ENCODE measurements at regions not wholly inside any gene's neighbourhood (a gene's known extent, or its start where the extent isn't known, plus 50 kb on each side); places are given as distances from the start of the nearest gene placed in this dataset.

- no peaks in the 10 kb centered on the region for H3K9me3 ChIP-seq (ENCODE audit: insufficient read depth, low read depth, low read length)
- no peaks in the 10 kb centered on the region for H3K79me1 ChIP-seq (ENCODE audit: low read length)
- no peak for DNase-seq
- H3K4me1 ChIP-seq (ENCODE audit: control insufficient read depth in 1 of 2, insufficient read depth in 2 of 2, low read length in 2 of 2): no peaks in the 10 kb centered on the region
- no peak overlapping the region for H2AFZ ChIP-seq (ENCODE audit: insufficient read depth, low read length, poor library complexity)
- H4K8ac ChIP-seq (ENCODE audit: low read depth, low read length): no peak overlapping the region
- H3K27ac ChIP-seq (ENCODE audit: low read depth, low read length): no peak overlapping the region
- H3K4me2 ChIP-seq (ENCODE audit: low read length): no peak overlapping the region
- no peaks in the 10 kb centered on the region for H3K27me3 ChIP-seq (ENCODE audit: insufficient read depth, low read length)
- no peaks in the 10 kb centered on the region for H3K79me2 ChIP-seq (ENCODE audit: control insufficient read depth, insufficient read depth, low read length, poor library complexity)
- no peak overlapping the region for H3K14ac ChIP-seq (ENCODE audit: low read length)
- no CpG with 5 or more reads among the region's 2 CpGs for WGBS (ENCODE audit: extremely low coverage, insufficient coverage, insufficient read length)
- no peak overlapping the region for H3K23ac ChIP-seq (ENCODE audit: low read length)
- H4K91ac ChIP-seq (ENCODE audit: low read depth, low read length): no peak overlapping the region
- no peak overlapping the region for H2BK12ac ChIP-seq (ENCODE audit: low read length)
- H2BK120ac ChIP-seq (ENCODE audit: insufficient read depth, low read length, poor library complexity): no peak overlapping the region
- H2BK5ac ChIP-seq (ENCODE audit: low read depth, low read length, poor library complexity): no peak overlapping the region
- H3K36me3 ChIP-seq (ENCODE audit: control insufficient read depth in 1 of 2, insufficient read depth in 2 of 2, low read length in 2 of 2): no peaks in the 10 kb centered on the region
- H3K4ac ChIP-seq (ENCODE audit: low read depth, low read length): no peak overlapping the region
- H2AK5ac ChIP-seq (ENCODE audit: low read length): no peak overlapping the region
- peak overlapping the region; percentile 59 for H3K9ac ChIP-seq (ENCODE audit: low read length)
- H4K12ac ChIP-seq (ENCODE audit: low read depth, low read length): no peak overlapping the region
- H3K18ac ChIP-seq (ENCODE audit: low read length): no peak overlapping the region
- no peak overlapping the region for H3K4me3 ChIP-seq (ENCODE audit: low read depth, low read length)
These were observed 536.7 kb upstream of the LMCD1 start for GRCh38 chr3:7964899-7965298.

DNA sequence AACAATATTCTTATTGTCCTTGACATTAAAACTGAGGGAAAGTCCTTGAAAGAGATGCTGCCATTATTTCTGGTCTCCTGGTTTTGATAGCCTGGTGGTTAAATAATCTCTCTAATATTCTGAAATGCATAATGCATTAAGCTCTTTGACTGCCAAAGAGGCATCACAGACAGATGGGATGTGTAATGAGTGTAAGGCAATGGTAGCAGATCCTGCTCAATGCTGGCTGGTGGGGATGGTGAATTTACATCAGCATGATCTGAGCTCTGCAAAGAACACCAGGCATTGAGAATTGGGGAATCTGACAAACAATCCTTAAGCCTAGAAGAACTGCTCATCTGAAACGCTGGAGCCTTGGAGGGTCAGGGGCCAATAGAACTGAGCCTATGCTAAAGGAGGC is 528.6 kb upstream of the LMCD1 start:
- H3K79me2 ChIP-seq (ENCODE audit: control insufficient read depth, insufficient read depth, low read length, poor library complexity): no peaks in the 10 kb centered on the region
- H3K9ac ChIP-seq (ENCODE audit: low read length): no peak overlapping the region
- no peaks in the 10 kb centered on the region for H3K79me1 ChIP-seq (ENCODE audit: low read length)
- H3K27me3 ChIP-seq (ENCODE audit: insufficient read depth, low read length): no peaks in the 10 kb centered on the region
- no peak overlapping the region for H2BK12ac ChIP-seq (ENCODE audit: low read length)
- no peak overlapping the region for H3K23ac ChIP-seq (ENCODE audit: low read length)
- no peaks in the 10 kb centered on the region for H3K4me1 ChIP-seq (ENCODE audit: control insufficient read depth in 1 of 2, insufficient read depth in 2 of 2, low read length in 2 of 2)
- H2BK5ac ChIP-seq (ENCODE audit: low read depth, low read length, poor library complexity): no peak overlapping the region
- no peak overlapping the region for H2AK5ac ChIP-seq (ENCODE audit: low read length)
- no peak overlapping the region for H3K4me2 ChIP-seq (ENCODE audit: low read length)
- WGBS (ENCODE audit: extremely low coverage, insufficient coverage, insufficient read length): no CpG with 5 or more reads among the region's 1 CpG
- H3K36me3 ChIP-seq (ENCODE audit: control insufficient read depth in 1 of 2, insufficient read depth in 2 of 2, low read length in 2 of 2): no peaks in the 10 kb centered on the region
- H3K4ac ChIP-seq (ENCODE audit: low read depth, low read length): no peak overlapping the region
- no peak overlapping the region for H4K91ac ChIP-seq (ENCODE audit: low read depth, low read length)
- DNase-seq: no peak
- no peak overlapping the region for H4K8ac ChIP-seq (ENCODE audit: low read depth, low read length)
- no peak overlapping the region for H3K27ac ChIP-seq (ENCODE audit: low read depth, low read length)
- no peak overlapping the region for H2AFZ ChIP-seq (ENCODE audit: insufficient read depth, low read length, poor library complexity)
- H3K9me3 ChIP-seq (ENCODE audit: insufficient read depth, low read depth, low read length): no peaks in the 10 kb centered on the region
- H4K12ac ChIP-seq (ENCODE audit: low read depth, low read length): no peak overlapping the region
- no peak overlapping the region for H3K18ac ChIP-seq (ENCODE audit: low read length)
- H3K14ac ChIP-seq (ENCODE audit: low read length): no peak overlapping the region
- no peak overlapping the region for H2BK120ac ChIP-seq (ENCODE audit: insufficient read depth, low read length, poor library complexity)
- no peak overlapping the region for H3K4me3 ChIP-seq (ENCODE audit: low read depth, low read length)

DNA sequence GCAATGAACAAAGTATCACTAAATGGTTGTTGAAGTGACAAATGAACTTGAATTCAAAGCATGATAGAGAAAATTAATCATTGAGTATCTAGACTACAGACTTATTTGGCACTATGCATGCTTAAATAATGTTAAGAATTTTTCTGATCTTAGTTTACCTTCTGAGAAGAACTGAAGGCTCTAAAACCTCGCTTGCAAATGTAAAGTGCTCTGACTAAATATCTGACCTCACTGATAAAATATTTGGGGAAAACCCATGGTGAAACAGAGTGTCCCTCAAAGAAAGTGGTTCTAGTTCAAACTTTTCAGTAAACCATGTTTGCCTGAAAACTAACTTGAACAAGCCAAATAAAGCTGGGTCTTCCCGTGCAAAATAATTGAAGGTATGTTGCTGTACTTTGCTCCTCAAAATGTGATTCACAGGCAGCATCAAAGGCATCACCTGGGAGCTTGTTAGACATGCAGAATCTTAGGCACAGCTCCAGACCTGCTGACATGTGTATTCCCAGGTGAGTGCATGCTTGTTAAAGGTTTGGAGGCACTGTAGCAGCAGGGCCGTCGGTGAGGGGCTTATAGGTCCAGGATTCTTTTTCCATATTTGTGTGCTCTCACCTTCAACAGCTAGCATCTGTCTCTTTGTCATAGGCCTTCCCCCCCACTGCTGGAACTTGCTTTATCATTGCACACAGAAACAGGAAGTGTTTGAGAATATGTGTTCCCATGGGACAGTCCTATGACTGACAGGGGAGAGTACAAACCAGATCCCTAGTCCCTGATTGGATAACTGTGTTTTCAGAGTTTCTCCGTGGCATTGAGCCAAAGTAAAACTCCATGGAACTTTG is 524.2 kb upstream of the LMCD1 start:
- Histone ChIP-seq H3K23ac (ENCODE audit: low read length) (no peak overlapping the region), H3K4me2 (ENCODE audit: low read length) (no peak overlapping the region), H2BK120ac (ENCODE audit: insufficient read depth, low read length, poor library complexity) (no peak overlapping the region), H3K4me3 (ENCODE audit: low read depth, low read length) (no peak overlapping the region), H2BK12ac (ENCODE audit: low read length) (no peak overlapping the region), H3K14ac (ENCODE audit: low read length) (no peak overlapping the region), H3K4ac (ENCODE audit: low read depth, low read length) (no peak overlapping the region), H4K8ac (ENCODE audit: low read depth, low read length) (no peak overlapping the region), H4K12ac (ENCODE audit: low read depth, low read length) (no peak overlapping the region), H2AFZ (ENCODE audit: insufficient read depth, low read length, poor library complexity) (no peak overlapping the region), H3K27me3 (ENCODE audit: insufficient read depth, low read length) (no peaks in the 10 kb centered on the region), H3K4me1 (ENCODE audit: control insufficient read depth in 1 of 2, insufficient read depth in 2 of 2, low read length in 2 of 2) (no peaks in the 10 kb centered on the region), H3K27ac (ENCODE audit: low read depth, low read length) (no peak overlapping the region), H3K79me1 (ENCODE audit: low read length) (no peaks in the 10 kb centered on the region), H3K18ac (ENCODE audit: low read length) (no peak overlapping the region), H3K36me3 (ENCODE audit: control insufficient read depth in 1 of 2, insufficient read depth in 2 of 2, low read length in 2 of 2) (no peaks in the 10 kb centered on the region), H2AK5ac (ENCODE audit: low read length) (no peak overlapping the region), H3K9ac (ENCODE audit: low read length) (no peak overlapping the region), H3K79me2 (ENCODE audit: control insufficient read depth, insufficient read depth, low read length, poor library complexity) (no peaks in the 10 kb centered on the region), H3K9me3 (ENCODE audit: insufficient read depth, low read depth, low read length) (no peaks in the 10 kb centered on the region), H4K91ac (ENCODE audit: low read depth, low read length) (no peak overlapping the region), H2BK5ac (ENCODE audit: low read depth, low read length, poor library complexity) (no peak overlapping the region)
- no CpG with 5 or more reads among the region's 5 CpGs for WGBS (ENCODE audit: extremely low coverage, insufficient coverage, insufficient read length)
- no peak for DNase-seq

- H3K27me3 ChIP-seq (ENCODE audit: insufficient read depth, low read length): no peaks in the 10 kb centered on the region
- H2AFZ ChIP-seq (ENCODE audit: insufficient read depth, low read length, poor library complexity): no peak overlapping the region
- no peak overlapping the region for H2BK12ac ChIP-seq (ENCODE audit: low read length)
- no peak overlapping the region for H4K8ac ChIP-seq (ENCODE audit: low read depth, low read length)
- H4K12ac ChIP-seq (ENCODE audit: low read depth, low read length): no peak overlapping the region
- no peaks in the 10 kb centered on the region for H3K36me3 ChIP-seq (ENCODE audit: control insufficient read depth in 1 of 2, insufficient read depth in 2 of 2, low read length in 2 of 2)
- no peak overlapping the region for H3K18ac ChIP-seq (ENCODE audit: low read length)
- no peak overlapping the region for H3K4me2 ChIP-seq (ENCODE audit: low read length)
- H2BK120ac ChIP-seq (ENCODE audit: insufficient read depth, low read length, poor library complexity): no peak overlapping the region
- H3K27ac ChIP-seq (ENCODE audit: low read depth, low read length): no peak overlapping the region
- H3K79me2 ChIP-seq (ENCODE audit: control insufficient read depth, insufficient read depth, low read length, poor library complexity): no peaks in the 10 kb centered on the region
- H3K4me3 ChIP-seq (ENCODE audit: low read depth, low read length): no peak overlapping the region
- H2BK5ac ChIP-seq (ENCODE audit: low read depth, low read length, poor library complexity): no peak overlapping the region
- DNase-seq: no peak
- WGBS (ENCODE audit: extremely low coverage, insufficient coverage, insufficient read length): no CpG with 5 or more reads among the region's 6 CpGs
- no peak overlapping the region for H4K91ac ChIP-seq (ENCODE audit: low read depth, low read length)
- H2AK5ac ChIP-seq (ENCODE audit: low read length): no peak overlapping the region
- H3K79me1 ChIP-seq (ENCODE audit: low read length): no peaks in the 10 kb centered on the region
- H3K14ac ChIP-seq (ENCODE audit: low read length): no peak overlapping the region
- H3K23ac ChIP-seq (ENCODE audit: low read length): no peak overlapping the region
- no peak overlapping the region for H3K4ac ChIP-seq (ENCODE audit: low read depth, low read length)
- no peaks in the 10 kb centered on the region for H3K4me1 ChIP-seq (ENCODE audit: control insufficient read depth in 1 of 2, insufficient read depth in 2 of 2, low read length in 2 of 2)
- H3K9ac ChIP-seq (ENCODE audit: low read length): no peak overlapping the region
- no peaks in the 10 kb centered on the region for H3K9me3 ChIP-seq (ENCODE audit: insufficient read depth, low read depth, low read length)
These were observed 523.6 kb upstream of the LMCD1 start for GRCh38 chr3:7978087-7978422.

All from trophoblast cell (in vitro differentiated cells and primary cell).